ENCODE measurements at regions not wholly inside any gene's neighbourhood (a gene's known extent, or its start where the extent isn't known, plus 50 kb on each side); places are given as distances from the start of the nearest gene placed in this dataset.

GRCh38 chr3:7877312-7877711 is 624.3 kb upstream of the LMCD1 start:
- TF ChIP-seq POLR2AphosphoS5 (IDR thresholded peaks at IDR 0.05) (no peak), CTCF (IDR thresholded peaks at IDR 0.05) (no peak)
